Right lobe of liver (tissue), 4 donors: ENCODE measurements at regions not wholly inside any gene's neighbourhood (a gene's known extent, or its start where the extent isn't known, plus 50 kb on each side); places are given as distances from the start of the nearest gene placed in this dataset.

ENCODE experiments used
- POLR2A ChIP-seq: fragments of 450-650 bp; IDR thresholded peaks from one replicate; pipeline ENCODE4 v1.6.1; 2017; ENCODE audit warnings: antibody characterized with exemption, mild to moderate bottlenecking
- TF ChIP-seq, protein P1 (sequence below), 4 donors: fragments of 200-600 bp in 3 of 4; fragments of 450-650 bp in 1 of 4; IDR thresholded peaks; one replicate each; pipeline versions ENCODE4 v1.5.1 to v1.8.0; 2016 to 2022; ENCODE audit warnings: antibody characterized with exemption in 4 of 4, mild to moderate bottlenecking in 2 of 4
- donor health status: DM: no; HTN: no; CAD: no.
- donor health status: DM: no; HTN: no; CAD: no.
- donor health status: DM: no; HTN: yes; CAD: no.

DNA sequence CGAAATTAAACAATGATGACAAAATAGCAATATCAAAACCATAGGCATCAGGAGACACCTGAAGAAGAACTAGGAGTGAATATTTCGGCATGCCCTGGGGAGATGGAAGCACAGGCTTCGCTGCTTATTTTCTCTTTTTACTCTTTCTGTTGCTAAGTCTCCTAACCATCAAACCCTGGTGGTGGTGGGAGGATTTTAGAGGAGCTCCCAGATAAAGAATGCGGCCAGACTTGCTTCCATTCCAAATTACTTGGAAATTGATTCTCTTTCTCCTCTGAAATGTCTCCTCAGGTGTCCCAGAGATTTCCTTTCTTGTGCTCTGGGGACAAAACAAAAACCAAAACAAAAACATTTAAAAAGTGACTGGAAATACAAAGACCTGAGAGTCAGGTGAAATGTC, 243.0 kb downstream of the KBTBD8 start:
- TF ChIP-seq, protein P1, sequence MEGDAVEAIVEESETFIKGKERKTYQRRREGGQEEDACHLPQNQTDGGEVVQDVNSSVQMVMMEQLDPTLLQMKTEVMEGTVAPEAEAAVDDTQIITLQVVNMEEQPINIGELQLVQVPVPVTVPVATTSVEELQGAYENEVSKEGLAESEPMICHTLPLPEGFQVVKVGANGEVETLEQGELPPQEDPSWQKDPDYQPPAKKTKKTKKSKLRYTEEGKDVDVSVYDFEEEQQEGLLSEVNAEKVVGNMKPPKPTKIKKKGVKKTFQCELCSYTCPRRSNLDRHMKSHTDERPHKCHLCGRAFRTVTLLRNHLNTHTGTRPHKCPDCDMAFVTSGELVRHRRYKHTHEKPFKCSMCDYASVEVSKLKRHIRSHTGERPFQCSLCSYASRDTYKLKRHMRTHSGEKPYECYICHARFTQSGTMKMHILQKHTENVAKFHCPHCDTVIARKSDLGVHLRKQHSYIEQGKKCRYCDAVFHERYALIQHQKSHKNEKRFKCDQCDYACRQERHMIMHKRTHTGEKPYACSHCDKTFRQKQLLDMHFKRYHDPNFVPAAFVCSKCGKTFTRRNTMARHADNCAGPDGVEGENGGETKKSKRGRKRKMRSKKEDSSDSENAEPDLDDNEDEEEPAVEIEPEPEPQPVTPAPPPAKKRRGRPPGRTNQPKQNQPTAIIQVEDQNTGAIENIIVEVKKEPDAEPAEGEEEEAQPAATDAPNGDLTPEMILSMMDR (IDR thresholded peaks at IDR 0.05): no peak
- no peak for TF ChIP-seq POLR2A
